Activated CD4-positive, alpha-beta T cell treated with anti-CD3 and anti-CD28 coated beads for 36 hours (primary cell): ENCODE measurements at regions not wholly inside any gene's neighbourhood (a gene's known extent, or its start where the extent isn't known, plus 50 kb on each side); places are given as distances from the start of the nearest gene placed in this dataset.
"Not testable (repeated sequence)": the region's sequence is repeated elsewhere in the genome, so short reads cannot be mapped to it uniquely, and the experiment has no call there.

Experiments
- ATAC-seq: fragments of 200-7000 bp; cut with Tn5 transposase; one replicate; pipeline ENCODE4 v1.10.0; 2021; ENCODE audit warnings: mild to moderate bottlenecking, moderate library complexity
- CTCF ChIA-PET: fragments of 350-600 bp; sonication (Branson Sonifier 250); formaldehyde crosslinking; loops from one replicate; lab custom pipeline; 2021; ENCODE audit warnings: antibody characterized with exemption; lab: Charles Lee
- POLR2A ChIA-PET: fragments of 350-600 bp; sonication (Branson Sonifier 250); formaldehyde crosslinking; loops from one replicate; lab custom pipeline; 2021; ENCODE audit warnings: antibody characterized with exemption, inconsistent platforms; lab: Charles Lee
- DNase-seq: peaks from one replicate; pipeline ENCODE4 v3.0.0-alpha.2; 2020
- H3K27ac Mint-ChIP-seq: one replicate; pipeline ENCODE4 v1.8.0; 2021; ENCODE audit warnings: mixed read lengths
- H3K27me3 Mint-ChIP-seq: one replicate; pipeline ENCODE4 v1.8.0; 2021; ENCODE audit warnings: mixed read lengths
- H3K36me3 Mint-ChIP-seq: one replicate; pipeline ENCODE4 v1.8.0; 2021; ENCODE audit warnings: low read depth, mixed read lengths
- H3K4me1 Mint-ChIP-seq: one replicate; pipeline ENCODE4 v1.8.0; 2021; ENCODE audit warnings: mixed read lengths
- H3K4me3 Mint-ChIP-seq: one replicate; pipeline ENCODE4 v1.8.0; 2021; ENCODE audit warnings: mild to moderate bottlenecking, moderate library complexity, mixed read lengths
- H3K9me3 Mint-ChIP-seq: one replicate; pipeline ENCODE4 v1.8.0; 2021; ENCODE audit warnings: low read depth, mixed read lengths
- intact Hi-C, 2 experiments: fragments of 100-400 bp; cut with DNase I in 1 of 2; cut with micrococcal nuclease in 1 of 2; formaldehyde crosslinking; loops; one replicate each; pipeline versions ENCODE4 v1.14.2 to v1.15.1; 2022 to 2024; cut with DNase I, micrococcal nuclease

GRCh38 chr3:81851176-81851575 is 89.7 kb upstream of the GBE1 start:
- Mint-ChIP-seq H3K4me1 (no peaks in the 10 kb centered on the region), H3K36me3 (no peaks in the 10 kb centered on the region), H3K9me3 (no peaks in the 10 kb centered on the region), H3K27ac (no peak overlapping the region), H3K27me3 (no peaks in the 10 kb centered on the region), H3K4me3 (no peak overlapping the region)
- DNase-seq, result no peak
- CTCF ChIA-PET, result no interaction called here
- POLR2A ChIA-PET, result no interaction called here
- intact Hi-C loops, result no loop called here
- no peak for ATAC-seq

GRCh38 chr3:81846988-81847387 is 85.5 kb upstream of the GBE1 start:
- intact Hi-C loops, result no loop called here
- Mint-ChIP-seq H3K4me3 (no peak overlapping the region), H3K27me3 (no peaks in the 10 kb centered on the region), H3K4me1 (no peaks in the 10 kb centered on the region), H3K27ac (no peak overlapping the region), H3K9me3 (no peaks in the 10 kb centered on the region), H3K36me3 (no peaks in the 10 kb centered on the region)
- DNase-seq (no peak), ATAC-seq (no peak)
- POLR2A ChIA-PET, result no interaction called here
- CTCF ChIA-PET, result interaction anchor here (0.5 kb wide), 1 partner anchor 357 kb away, joined by 3 read pairs; no protein-coding TSS in a partner anchor

GRCh38 chr3:81841540-81841939 is 80.1 kb upstream of the GBE1 start:
- Mint-ChIP-seq H3K4me1 (no peaks in the 10 kb centered on the region), H3K27ac (no peak overlapping the region), H3K36me3 (no peaks in the 10 kb centered on the region), H3K27me3 (peaks cover 4% of the 10 kb centered on the region), H3K4me3 (no peak overlapping the region), H3K9me3 (no peaks in the 10 kb centered on the region)
- ChIA-PET POLR2A (no interaction called here), CTCF (no interaction called here)
- DNase-seq, result no peak
- intact Hi-C loops, result no loop called here
- ATAC-seq, result no peak

GRCh38 chr3:81839504-81840094 is 78.2 kb upstream of the GBE1 start:
- ATAC-seq (no peak), DNase-seq (no peak)
- Mint-ChIP-seq H3K9me3 (no peaks in the 10 kb centered on the region), H3K27me3 (peaks cover 4% of the 10 kb centered on the region), H3K4me1 (no peaks in the 10 kb centered on the region), H3K4me3 (no peak overlapping the region), H3K36me3 (no peaks in the 10 kb centered on the region), H3K27ac (no peak overlapping the region)
- ChIA-PET POLR2A (interaction anchor here (0.7 kb wide), 1 partner anchor 110 kb away, joined by 3 read pairs; no protein-coding TSS in a partner anchor), CTCF (no interaction called here)
- intact Hi-C loops, result no loop called here

GRCh38 chr3:81838457-81838856 is 77.0 kb upstream of the GBE1 start:
- no peak overlapping the region for H3K27ac Mint-ChIP-seq
- ATAC-seq, result no peak
- no peaks in the 10 kb centered on the region for H3K9me3 Mint-ChIP-seq
- peaks cover 4% of the 10 kb centered on the region for H3K27me3 Mint-ChIP-seq
- DNase-seq, result no peak
- CTCF ChIA-PET, result no interaction called here
- POLR2A ChIA-PET, result no interaction called here
- intact Hi-C loops, result no loop called here
- H3K36me3 Mint-ChIP-seq, result no peaks in the 10 kb centered on the region
- no peaks in the 10 kb centered on the region for H3K4me1 Mint-ChIP-seq
- no peak overlapping the region for H3K4me3 Mint-ChIP-seq

GRCh38 chr3:81837071-81837593 is 75.7 kb upstream of the GBE1 start:
- H3K27ac Mint-ChIP-seq, result no peak overlapping the region
- intact Hi-C loops, result no loop called here

GRCh38 chr3:81829937-81830336 is 68.5 kb upstream of the GBE1 start:
- intact Hi-C loops, result no loop called here

More at GRCh38 chr3:81837071-81837593, 75.7 kb upstream of the GBE1 start:
- ChIA-PET POLR2A (interaction anchor here (0.6 kb wide), 1 partner anchor 259 kb away, joined by 3 read pairs; no protein-coding TSS in a partner anchor), CTCF (no interaction called here)
- H3K36me3 Mint-ChIP-seq, result no peaks in the 10 kb centered on the region
- H3K4me3 Mint-ChIP-seq, result no peak overlapping the region
- peaks cover 4% of the 10 kb centered on the region for H3K27me3 Mint-ChIP-seq
- ATAC-seq (no peak), DNase-seq (no peak)
- no peaks in the 10 kb centered on the region for H3K4me1 Mint-ChIP-seq
- H3K9me3 Mint-ChIP-seq, result no peaks in the 10 kb centered on the region

GRCh38 chr3:81829272-81829671 is 67.8 kb upstream of the GBE1 start:
- H3K4me3 Mint-ChIP-seq, CTCF ChIA-PET, H3K9me3 Mint-ChIP-seq, H3K36me3 Mint-ChIP-seq, DNase-seq, H3K4me1 Mint-ChIP-seq, H3K27ac Mint-ChIP-seq, POLR2A ChIA-PET, intact Hi-C loops, ATAC-seq, H3K27me3 Mint-ChIP-seq: not testable (repeated sequence)

More at GRCh38 chr3:81829937-81830336, 68.5 kb upstream of the GBE1 start:
- ChIA-PET CTCF (no interaction called here), POLR2A (no interaction called here)
- Mint-ChIP-seq H3K27ac (no peak overlapping the region), H3K27me3 (peaks cover 2% of the 10 kb centered on the region), H3K4me1 (no peaks in the 10 kb centered on the region), H3K9me3 (no peaks in the 10 kb centered on the region), H3K36me3 (no peaks in the 10 kb centered on the region), H3K4me3 (no peak overlapping the region)
- no peak for ATAC-seq
- DNase-seq, result no peak

GRCh38 chr3:81823882-81824395 is 62.5 kb upstream of the GBE1 start:
- POLR2A ChIA-PET, result no interaction called here
- ATAC-seq, result no peak
- CTCF ChIA-PET, result interaction anchor here (0.6 kb wide), 1 partner anchor 1831 kb away, joined by 3 read pairs; no protein-coding TSS in a partner anchor

GRCh38 chr3:81823086-81823485 is 61.6 kb upstream of the GBE1 start:
- ChIA-PET POLR2A (no interaction called here), CTCF (no interaction called here)
- no peak overlapping the region for H3K4me3 Mint-ChIP-seq
- DNase-seq (no peak), ATAC-seq (no peak)
- no peak overlapping the region for H3K27ac Mint-ChIP-seq
- no peaks in the 10 kb centered on the region for H3K36me3 Mint-ChIP-seq
- peaks cover 4% of the 10 kb centered on the region for H3K9me3 Mint-ChIP-seq
- H3K4me1 Mint-ChIP-seq, result peaks cover 2% of the 10 kb centered on the region
- intact Hi-C loops, result no loop called here
- H3K27me3 Mint-ChIP-seq, result peaks cover 2% of the 10 kb centered on the region

More at GRCh38 chr3:81823882-81824395, 62.5 kb upstream of the GBE1 start:
- intact Hi-C loops, result no loop called here
- Mint-ChIP-seq H3K27ac (no peak overlapping the region), H3K27me3 (peaks cover 2% of the 10 kb centered on the region), H3K9me3 (peaks cover 4% of the 10 kb centered on the region), H3K4me1 (no peaks in the 10 kb centered on the region), H3K36me3 (no peaks in the 10 kb centered on the region), H3K4me3 (no peak overlapping the region)
- no peak for DNase-seq

GRCh38 chr3:81816473-81817250 is 55.2 kb upstream of the GBE1 start:
- Mint-ChIP-seq H3K27ac (no peak overlapping the region), H3K4me3 (no peak overlapping the region), H3K4me1 (peaks cover 10% of the 10 kb centered on the region), H3K9me3 (peaks cover 4% of the 10 kb centered on the region), H3K36me3 (no peaks in the 10 kb centered on the region), H3K27me3 (no peaks in the 10 kb centered on the region)
- peak; percentile 85 for ATAC-seq
- DNase-seq, result peak; percentile 26
- intact Hi-C loops, result no loop called here
- ChIA-PET POLR2A (no interaction called here), CTCF (no interaction called here)
